Amniotic stem cell (primary cell): ENCODE measurements at regions not wholly inside any gene's neighbourhood (a gene's known extent, or its start where the extent isn't known, plus 50 kb on each side); places are given as distances from the start of the nearest gene placed in this dataset.

Source experiments
- DNase-seq: peaks from one replicate; lab custom pipeline; 2025; lab: John Stamatoyannopoulos, UW

DNA sequence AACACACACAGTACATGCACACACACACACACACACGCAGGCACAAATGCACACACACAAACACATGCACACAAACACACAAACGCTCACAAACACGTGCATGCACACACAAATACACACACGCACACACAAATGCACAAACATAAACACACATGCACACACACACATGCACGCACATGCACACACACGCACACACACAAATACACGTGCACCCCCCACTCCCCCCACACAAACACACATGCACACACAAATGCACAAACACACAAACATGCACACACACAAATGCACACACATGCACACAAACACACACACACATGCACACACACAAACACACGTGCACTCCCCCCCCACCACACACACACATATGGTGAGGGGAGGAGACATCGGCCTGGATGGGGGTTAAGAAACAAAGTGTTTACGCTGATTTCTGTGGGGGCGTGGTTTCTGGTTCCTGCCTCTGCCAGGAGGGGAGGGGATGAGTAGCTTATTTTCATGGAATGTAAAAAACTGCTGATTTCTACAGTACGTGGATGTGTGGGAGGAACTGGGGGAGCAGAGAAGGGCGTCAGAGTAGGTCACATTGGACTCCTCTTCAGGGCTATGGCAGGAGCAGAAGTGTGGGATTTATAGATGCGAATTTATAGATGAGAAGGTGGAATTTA is 607.2 kb downstream of the QKI start:
- DNase-seq = no peak

DNA sequence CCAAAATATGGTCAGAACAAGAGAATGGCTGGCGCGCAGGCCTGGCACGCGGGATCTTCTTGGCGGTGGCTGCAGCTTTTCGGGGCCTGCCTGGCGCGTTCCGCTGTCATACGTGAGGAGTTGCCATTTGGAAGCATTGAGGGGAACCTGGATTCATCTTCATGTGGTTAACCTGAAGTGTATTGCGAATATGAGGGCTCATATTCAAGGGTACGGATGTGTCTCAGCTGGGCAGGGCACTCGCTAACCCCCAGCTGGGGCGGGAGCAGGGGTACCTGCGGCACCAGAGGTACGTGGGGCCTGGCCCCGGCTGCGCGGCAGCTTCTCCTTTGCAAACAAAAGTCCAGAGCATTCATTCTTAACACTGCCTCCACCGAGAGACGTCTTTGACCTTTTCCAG is 605.6 kb downstream of the QKI start:
- DNase-seq = no peak

DNA sequence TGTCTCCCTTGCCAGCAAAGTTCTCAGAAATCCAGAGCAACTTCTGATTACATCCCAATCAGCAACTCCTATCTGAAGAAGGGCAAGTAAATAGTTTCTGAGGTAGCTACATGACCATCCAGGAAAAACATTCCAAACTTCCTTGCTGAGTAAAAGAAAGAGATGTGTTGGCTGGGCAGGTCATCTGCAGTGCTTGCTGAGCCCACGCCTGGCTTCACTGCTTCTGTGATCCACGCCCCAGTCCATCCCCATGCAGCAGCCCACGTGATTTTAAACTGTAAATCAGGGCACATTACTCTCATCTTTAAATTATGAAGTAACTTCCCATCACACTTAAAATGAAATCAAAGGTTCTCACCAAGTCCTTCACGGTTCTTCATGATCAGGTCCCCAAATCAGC is 603.6 kb downstream of the QKI start:
- no peak for DNase-seq

DNA sequence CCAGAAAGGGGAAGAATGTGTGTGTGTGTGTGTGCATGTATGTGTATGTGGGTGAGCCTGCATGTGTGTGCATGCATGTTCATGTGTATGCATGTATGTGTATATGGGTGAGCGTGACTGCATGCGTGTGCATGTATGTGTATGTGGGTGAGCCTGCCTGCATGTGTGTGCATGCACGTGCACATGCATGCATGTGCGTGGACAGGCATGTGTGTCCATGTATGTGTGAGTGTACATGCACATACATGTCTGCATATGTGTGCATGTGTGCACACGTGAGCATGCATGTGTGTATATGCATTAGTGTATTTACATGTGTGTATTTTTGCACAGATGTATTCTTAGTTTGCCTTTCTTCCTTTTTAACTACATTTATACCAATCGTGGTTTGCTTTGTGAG is 601.5 kb downstream of the QKI start:
- no peak for DNase-seq

DNA sequence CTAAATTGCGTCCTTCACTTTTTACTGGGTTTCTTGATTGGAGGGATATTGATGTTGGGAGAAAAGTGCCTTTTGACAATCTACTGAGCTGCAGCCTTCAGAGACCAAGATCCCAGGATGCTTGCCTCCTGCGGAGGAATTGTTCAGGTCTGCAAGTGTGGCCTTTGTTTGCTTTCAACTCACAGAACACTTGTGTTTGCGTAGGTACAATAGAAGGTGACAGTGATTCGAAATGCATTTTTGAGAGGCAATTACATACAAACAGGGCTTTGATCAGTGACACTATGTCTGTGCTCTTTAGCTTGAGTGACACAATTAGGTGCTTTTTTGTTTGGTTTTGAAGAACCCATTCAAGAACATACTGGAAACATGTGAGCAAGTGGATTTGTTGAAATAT is 600.6 kb downstream of the QKI start:
- no peak for DNase-seq

DNA sequence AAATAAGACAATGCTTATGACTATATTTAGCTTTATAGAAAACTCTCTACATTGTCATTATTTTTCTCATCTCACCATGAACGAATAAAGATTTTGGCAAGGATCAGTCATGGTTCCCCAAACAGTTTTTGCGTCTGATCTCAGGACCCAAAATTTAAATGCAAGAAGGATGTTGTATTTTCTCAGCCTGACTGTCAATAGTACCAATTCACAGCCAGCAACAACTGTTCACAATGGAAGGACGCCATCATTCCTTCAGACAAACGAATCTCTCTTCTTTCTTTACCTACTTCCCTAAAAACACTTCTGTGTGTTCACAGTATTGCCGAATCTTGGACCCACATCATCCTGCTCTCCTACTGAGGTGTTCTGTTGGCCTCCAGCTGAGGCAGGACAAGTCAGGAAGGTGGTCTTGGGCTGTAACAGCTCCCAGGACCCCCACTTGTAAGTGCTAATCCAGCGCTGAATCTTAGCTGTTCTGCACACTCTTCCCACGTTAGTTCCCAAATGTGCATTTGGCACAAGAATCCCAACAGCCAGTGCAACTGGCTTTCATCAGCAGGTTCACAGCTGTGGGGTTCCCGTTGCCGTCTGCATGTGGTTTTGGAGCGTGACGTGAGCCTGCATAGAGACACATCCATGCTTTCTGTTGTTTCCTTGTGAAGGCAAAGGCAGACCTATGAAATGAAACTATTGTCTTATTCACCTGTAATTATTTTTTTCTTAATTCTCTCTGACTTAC is 600.0 kb downstream of the QKI start:
- no peak for DNase-seq

DNA sequence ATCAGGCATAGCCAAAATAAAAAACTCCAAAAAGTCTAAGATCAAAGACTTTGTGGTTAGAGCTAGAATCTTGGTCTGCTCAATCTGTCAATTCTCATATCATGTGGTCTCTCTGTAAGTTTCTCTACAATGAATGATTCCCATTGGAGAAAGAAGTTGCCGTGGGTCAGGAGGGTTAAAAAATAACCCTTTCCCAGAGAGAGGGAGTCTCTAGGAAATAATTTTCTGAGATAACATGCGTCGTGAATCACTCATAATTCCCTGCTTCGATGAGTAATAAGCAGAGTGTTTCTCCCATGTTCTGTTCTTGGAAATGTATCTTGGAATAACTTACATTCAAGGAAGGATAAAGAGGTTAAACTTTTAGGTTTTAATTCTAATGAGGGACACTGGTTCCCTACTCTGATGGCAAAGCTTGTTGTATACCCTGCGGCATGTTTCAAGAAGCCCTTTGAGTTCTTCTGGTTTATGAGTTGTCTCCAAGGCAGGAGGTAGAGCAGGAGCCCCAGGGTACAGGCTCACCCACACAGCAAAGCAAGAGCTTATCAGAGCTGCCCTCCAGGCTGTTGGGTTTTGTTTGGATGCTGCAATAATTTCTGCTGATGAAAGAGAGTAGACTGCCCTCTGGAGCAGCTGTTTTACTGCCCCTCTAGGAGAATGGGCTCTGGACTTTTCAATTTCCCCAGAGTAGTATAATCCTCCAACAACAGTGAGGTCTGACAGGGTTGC is 599.1 kb downstream of the QKI start:
- no peak for DNase-seq

DNA sequence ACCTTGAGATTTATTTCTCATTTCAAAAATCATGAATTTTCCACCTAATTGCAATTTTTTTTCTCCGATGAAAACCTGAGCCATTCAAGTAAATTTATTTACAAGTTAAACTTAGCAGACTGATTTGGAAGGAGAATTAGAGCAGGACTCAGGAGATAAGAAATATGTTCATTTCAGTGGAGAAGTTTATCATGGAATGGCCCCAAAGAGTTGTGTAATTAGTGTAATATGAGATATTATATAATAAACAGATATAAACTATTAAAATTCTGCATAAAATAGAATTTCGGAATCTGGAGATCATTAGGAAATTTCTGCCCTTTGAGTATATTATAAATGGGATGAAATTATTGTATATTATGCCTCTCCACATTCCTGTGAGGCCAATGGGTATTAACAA is 596.8 kb downstream of the QKI start:
- no peak for DNase-seq

DNA sequence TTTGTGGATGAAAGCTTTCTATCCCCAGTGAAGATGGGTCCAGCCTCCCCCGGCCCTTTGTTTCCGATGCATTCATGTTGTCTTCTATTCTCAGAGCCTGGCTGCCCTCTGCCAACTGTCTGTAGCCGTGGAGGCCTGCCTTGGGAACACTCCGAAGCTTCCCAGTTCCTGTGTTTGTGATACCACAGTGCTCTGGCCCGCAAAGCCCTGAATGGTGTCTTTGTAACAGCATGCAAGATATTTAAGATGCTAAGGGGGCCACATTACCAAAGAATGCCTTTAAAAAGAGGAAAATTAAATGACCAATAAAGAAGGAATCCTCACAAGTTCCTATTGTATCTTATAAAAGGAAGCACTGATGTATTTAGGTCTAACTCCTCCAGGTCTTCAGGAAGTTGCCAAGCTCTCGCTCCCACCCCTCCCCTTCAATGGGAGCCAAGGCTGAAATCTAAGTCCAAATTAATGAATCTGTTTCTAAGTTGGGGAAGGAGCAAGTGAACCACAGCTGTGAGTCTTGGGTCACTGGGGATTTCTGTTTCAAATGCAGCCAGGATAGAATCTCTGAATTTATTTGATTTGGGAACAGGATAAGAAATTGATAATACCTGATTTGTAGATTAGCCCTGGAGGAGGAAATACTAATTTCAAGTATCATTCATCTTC is 596.1 kb downstream of the QKI start:
- DNase-seq = no peak

DNA sequence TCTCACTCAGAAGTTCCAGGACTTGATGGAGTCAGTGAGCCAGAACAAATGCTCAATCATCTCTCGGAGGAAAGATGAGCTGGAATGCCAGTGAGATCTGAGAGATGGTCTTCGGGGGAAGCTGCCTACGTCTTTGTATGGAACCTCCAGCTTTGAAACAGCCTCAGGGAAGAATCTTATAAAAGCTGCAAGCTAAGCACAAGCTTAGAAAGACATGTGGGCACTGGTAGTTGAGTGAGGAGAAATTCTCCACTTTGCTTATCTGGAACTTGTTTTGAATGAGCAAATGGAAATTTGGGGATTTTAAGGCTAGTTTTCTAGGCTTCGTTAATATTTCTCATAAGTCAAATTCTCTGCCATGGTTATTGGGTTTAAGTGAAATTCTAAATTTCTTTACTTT is 594.4 kb downstream of the QKI start:
- DNase-seq = no peak

DNA sequence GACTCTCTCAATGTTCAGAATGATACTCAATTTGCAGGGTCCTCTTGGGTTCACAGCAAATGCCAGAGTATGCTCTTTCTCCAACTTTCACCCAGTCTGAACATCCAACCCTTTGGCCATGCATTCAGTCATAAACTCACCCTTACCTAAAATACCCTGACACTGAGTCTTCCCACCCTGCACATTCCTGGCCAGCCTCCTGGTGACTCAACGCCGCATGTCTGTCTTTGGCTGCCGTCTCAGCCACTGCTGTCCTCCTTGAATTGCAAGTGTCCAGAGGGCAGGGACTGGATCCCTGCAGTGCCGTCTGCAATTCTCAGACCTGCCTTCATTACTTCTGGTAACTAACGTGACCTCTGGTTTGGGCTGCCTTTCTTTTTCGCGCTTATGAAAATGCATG is 593.4 kb downstream of the QKI start:
- DNase-seq = no peak

DNA sequence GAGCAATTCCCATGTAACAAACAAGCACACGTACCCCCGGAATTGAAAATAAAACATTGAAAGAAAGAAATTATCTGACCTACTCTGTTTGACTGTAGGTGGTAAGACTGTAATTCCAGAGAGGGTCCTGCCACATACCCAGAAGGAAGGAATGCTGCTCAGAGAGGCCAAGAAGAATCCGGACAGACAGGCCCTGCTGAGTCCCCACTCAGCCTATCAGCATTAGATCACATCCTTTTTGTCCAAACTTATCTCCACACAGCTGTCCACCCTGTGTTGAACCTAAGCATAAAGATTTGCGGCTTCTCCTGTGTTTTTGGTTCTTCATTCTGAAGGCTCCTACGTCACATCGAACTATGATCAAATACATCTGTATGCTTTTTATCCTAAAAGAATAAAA is 591.9 kb downstream of the QKI start:
- no peak for DNase-seq

DNA sequence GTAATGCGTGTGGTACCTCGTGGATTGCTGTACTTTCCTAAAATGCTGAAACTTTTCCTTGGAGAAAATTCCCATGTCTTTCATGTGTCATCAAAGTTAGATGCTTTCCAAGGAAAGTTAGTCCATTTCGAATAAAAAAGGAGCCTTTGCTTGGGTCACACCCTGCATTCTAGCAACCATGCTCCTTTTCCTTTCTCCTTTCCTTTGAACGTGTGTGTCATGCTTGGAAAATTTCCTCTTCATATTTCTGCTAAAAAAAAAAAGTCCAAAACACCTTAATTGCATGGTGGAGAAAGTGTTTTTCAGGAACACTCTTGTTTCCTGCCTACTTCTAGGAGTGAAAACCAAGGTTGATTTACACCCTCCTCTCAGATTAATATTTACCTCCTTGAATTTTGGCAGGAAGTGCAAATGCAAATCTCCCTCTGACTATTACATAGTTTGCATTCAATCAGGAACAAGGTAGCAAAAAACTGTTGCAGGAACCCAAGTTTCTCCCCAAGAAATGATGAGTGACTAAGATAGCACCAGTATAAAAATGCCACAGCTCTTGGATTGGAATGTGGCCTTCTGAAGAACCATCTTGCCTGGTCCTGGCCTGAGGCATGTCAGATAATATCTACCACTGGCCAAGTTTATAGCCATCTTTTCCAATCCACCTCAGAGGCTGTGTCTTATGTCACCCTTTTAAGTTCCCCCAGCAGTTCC is 590.6 kb downstream of the QKI start:
- no peak for DNase-seq

DNA sequence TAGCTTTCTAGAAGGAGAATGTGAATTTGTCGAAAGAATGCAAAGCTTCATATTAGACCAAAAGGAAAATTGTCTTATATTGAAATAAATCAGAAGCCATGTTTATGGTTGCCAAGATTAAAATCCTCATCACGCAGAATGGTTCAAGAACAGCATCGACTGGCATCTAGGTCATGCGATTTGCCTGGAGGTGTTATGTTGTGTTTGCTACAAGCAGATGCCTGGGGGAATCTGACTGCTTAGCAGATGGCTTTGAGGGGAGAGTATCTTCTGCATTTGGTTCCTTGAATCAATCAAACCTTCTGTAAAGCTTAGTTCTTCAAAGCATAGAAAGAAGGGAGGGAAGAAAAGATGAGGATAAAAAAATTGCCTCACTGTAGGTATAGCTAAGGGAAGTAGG is 585.8 kb downstream of the QKI start:
- no peak for DNase-seq

DNA sequence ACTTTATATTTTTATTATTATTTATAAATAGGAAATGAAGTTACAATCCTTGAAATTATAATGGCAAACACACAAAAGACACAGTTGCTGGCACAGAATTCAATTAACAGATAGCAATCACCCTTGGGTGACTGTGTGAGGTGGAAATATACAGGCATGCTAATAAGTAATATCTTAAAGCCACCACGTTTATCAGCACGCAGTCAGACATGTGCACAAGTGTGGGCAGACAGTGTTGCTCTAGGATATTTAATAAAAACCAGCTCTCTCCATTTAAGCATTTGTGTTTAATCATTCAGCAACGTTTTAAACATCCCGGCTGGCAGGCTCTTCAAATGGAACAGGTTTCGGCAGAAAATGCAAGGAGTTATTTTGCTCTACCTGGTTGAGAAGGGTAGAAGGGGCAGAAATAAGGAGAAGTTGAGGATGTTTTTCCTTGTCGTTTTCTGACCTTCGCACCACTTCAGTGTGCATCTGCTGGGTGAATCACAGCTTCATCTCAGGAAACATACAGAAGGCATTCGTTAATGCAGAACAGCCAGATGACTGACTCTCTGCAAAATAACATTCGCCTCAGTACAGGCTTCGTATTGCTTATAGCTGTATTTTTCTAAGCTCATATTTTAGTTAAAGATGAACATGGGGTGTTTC is 585.1 kb downstream of the QKI start:
- no peak for DNase-seq

DNA sequence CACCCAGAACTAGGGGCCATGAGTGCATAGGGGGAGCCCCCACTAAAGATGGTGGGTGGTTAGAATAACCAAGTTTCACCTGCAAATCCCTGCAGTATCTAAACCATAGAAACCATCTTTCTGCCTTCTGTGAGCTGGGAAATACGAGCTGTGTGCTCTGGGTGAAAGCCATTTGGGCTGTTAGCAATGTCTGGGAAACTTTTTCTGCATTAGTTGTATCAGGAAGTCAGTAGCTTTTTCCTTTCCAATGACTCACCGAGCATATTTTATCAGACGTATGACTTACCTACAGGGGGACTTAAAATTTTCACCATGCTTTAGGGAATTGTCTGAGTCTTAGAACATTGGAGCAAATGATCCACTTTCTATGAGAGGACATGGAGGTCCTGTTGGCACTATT is 584.0 kb downstream of the QKI start:
- DNase-seq = no peak

DNA sequence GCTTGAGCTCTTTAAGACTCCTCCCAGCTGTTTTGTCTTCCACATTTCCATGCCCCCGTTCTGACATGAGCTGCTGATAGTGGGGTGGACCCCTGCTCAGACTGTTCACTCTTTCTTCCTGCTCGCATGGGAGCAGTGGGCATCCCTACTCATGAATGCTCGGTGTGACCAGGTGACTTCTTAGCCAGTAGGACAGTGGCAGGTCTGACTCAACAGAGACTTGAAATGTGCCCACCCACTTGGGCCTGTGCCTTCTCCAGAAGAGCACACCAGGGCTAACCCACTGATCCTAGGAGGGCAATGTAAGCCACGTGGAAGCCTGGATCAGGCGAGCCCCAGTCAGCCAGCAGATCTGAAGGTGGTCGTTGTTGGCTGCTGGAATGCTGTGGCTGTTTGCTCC is 582.0 kb downstream of the QKI start:
- no peak for DNase-seq

DNA sequence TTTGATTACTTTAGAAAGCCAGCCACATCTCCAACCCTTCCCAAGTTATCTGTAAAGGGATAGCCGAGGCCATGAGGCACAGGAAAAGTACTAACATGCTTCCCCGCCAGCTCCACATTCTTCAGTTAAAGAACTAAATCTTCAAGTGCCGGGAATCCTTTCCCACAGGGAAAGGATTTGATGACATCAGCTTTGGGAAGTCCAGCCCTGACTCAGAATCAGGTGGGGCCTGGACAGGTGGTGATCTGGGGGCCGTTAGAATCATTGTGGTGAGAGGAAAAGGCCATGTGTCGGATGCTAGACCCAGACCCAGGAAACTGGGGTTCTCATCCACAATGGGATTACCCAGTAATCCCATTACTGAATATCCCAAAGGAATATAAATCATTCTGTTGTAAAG is 580.0 kb downstream of the QKI start:
- DNase-seq = no peak

DNA sequence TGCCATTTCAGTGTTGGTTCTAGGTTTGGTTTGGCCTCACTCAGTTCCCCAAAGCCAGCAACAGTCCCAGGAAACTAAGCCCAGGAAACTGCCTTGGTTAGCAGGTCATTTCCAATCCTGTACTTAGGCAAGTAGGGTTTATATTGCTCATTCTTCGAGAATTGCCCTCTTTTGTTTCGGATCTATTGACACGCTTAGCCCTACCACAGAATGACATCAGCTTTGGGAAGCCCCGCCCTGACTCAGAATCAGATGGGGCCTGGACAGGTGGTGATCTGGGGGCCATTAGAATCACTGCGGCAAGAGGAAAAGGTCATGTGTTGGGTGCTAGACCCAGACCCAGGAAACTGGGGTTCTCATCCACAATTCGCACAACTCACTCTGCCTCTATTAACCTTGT is 578.2 kb downstream of the QKI start:
- no peak for DNase-seq

DNA sequence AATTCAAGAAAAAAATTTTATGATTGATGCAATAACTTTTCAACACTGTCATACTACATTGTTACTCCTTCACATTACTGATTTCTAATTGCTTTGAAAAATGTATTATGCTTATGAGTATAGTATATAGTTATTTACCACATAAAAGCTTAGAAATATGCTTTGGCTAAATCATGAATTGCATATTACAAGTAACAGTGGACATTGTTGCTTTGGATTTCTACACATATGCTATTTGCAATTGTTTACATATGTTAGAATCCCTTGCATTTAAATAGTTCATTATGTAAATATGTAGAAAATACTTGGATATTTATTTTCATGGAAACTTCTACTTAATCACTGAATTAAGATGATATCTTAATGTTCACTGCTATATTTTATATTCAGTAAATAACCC is 577.5 kb downstream of the QKI start:
- DNase-seq = no peak

DNA sequence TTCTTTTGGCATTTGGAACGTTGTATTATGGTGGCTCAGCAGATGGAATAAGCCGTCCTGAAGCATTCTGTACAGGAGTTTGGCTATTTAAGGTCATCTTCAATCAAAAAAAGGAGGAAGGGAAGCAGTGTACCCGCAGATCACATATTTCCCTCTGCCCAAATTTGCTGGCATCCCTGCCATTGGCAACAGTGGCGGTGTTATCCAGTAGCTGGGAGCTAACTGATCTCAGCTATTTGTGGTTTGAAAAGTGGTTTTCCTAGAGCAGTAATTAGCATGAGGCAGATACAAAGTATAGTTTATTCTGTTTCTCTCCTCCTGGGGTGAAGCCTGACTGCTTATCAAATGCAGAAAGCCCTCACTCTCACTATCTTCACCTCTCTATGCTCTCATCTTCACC is 576.8 kb downstream of the QKI start:
- DNase-seq = no peak

DNA sequence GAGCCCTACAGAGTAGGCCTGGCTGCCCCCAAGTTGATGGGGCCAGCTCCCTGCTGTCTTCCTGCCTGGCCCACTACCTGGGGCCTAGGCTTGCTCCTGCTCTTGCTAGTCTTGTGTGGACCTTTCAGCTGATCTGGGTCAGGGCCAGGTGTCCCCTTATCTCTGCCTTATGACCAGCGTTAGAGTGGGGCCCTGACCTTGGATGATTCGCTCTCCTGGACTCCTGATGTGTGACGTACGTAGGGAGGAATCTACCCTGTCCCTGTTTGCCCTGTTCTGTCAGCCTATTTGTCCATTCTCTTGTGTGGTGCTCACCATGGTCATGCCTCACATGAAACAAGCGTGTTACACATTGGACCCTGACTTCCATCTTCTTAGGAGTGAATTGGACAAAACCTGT is 571.8 kb downstream of the QKI start:
- DNase-seq = no peak
